K562 (cell line): ENCODE measurements at regions not wholly inside any gene's neighbourhood (a gene's known extent, or its start where the extent isn't known, plus 50 kb on each side); places are given as distances from the start of the nearest gene placed in this dataset.

Experiments used
- CEBPB ChIP-seq: fragments of 450-650 bp; IDR thresholded peaks from 2 replicates; pipeline ENCODE4 v1.6.1; 2016; ENCODE audit warnings: missing genetic modification characterization, missing compliant biosample characterization
- HDAC8 ChIP-seq: fragments of 450-650 bp; IDR thresholded peaks from 2 replicates; pipeline ENCODE4 v1.6.1; 2016; ENCODE audit warnings: mild to moderate bottlenecking, missing genetic modification characterization, moderate library complexity, missing compliant biosample characterization
- IRF1 ChIP-seq: sonication (generic); formaldehyde crosslinking; IDR thresholded peaks from 2 replicates; pipeline ENCODE4 v1.8.0; 2022; ENCODE audit warnings: missing genetic modification reagents, mild to moderate bottlenecking, borderline replicate concordance

- TF ChIP-seq CEBPB (tag): no peak
- TF ChIP-seq HDAC8 (tag): no peak
- no peak for TF ChIP-seq IRF1
Observed at GRCh38 chr6:160851031-160851430, 140.5 kb upstream of the MAP3K4 start.
